ENCODE measurements at regions not wholly inside any gene's neighbourhood (a gene's known extent, or its start where the extent isn't known, plus 50 kb on each side); places are given as distances from the start of the nearest gene placed in this dataset.

DNA sequence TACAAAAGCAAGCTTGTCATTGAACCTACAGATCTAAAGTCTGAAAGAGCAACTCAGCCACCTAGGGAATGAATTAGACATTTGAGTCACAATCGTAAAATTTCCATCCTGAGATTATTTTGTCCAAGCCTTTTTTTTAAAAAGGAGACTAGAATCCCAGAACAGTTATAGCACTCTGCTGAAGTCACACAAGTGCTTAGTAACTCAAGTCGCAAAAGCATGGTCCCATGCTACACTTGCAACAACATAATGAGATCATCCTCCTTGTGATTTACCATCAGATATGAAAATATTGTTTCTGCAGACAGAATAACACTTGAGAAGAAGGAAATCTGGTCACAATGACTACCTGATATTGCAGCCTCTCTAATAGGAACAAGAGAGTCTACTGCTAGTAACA is 106.7 kb downstream of the ZIC4 start:
- TF ChIP-seq CTCF (IDR thresholded peaks at IDR 0.05; ENCODE audit: low read depth, low read length, poor library complexity, severe bottlenecking) (no peak), EZH2phosphoT487 (IDR thresholded peaks at IDR 0.05; ENCODE audit: borderline replicate concordance, low read length) (no peak)

All from DOHH2 (cell line).